PC-3 (cell line): ENCODE measurements at regions not wholly inside any gene's neighbourhood (a gene's known extent, or its start where the extent isn't known, plus 50 kb on each side); places are given as distances from the start of the nearest gene placed in this dataset.

ENCODE experiments used
- CTCF ChIP-seq: fragments of 300-600 bp; sonication (generic); conservative IDR thresholded peaks from 2 replicates; pipeline ENCODE4 v1.5.1; 2017; ENCODE audit warnings: antibody characterized with exemption, low read depth, mild to moderate bottlenecking, low read length
- EZH2 ChIP-seq: fragments of 300-600 bp; sonication (generic); IDR thresholded peaks from one replicate; pipeline ENCODE4 v1.6.1; 2017; ENCODE audit warnings: antibody characterized with exemption, mild to moderate bottlenecking, low read length; ENCODE audit not compliant: unreplicated experiment
- EZH2phosphoT487 ChIP-seq: fragments of 300-600 bp; sonication (generic); IDR thresholded peaks from 2 replicates; pipeline ENCODE4 v1.6.1; 2018; ENCODE audit warnings: mild to moderate bottlenecking, antibody characterized with exemption, low read length, borderline replicate concordance

- TF ChIP-seq CTCF (no peak), EZH2phosphoT487 (no peak), EZH2 (no peak)
Measured at GRCh38 chr7:83851551-83851950, 202.6 kb upstream of the SEMA3E start.
